DOHH2 (cell line): ENCODE measurements at regions not wholly inside any gene's neighbourhood (a gene's known extent, or its start where the extent isn't known, plus 50 kb on each side); places are given as distances from the start of the nearest gene placed in this dataset.

ENCODE experiments used
- EZH2phosphoT487 ChIP-seq: fragments of 200-600 bp; sonication (generic); IDR thresholded peaks from 2 replicates; pipeline ENCODE4 v1.6.1; 2017; ENCODE audit warnings: borderline replicate concordance, mild to moderate bottlenecking, antibody characterized with exemption, low read length, moderate library complexity, mixed read lengths
- TF ChIP-seq, protein P1 (sequence below): fragments of 200-600 bp; sonication (generic); IDR thresholded peaks from one replicate; pipeline ENCODE4 v1.5.1; 2014; ENCODE audit warnings: antibody characterized with exemption, mild to moderate bottlenecking, low read depth, low read length; ENCODE audit not compliant: poor library complexity, severe bottlenecking

DNA sequence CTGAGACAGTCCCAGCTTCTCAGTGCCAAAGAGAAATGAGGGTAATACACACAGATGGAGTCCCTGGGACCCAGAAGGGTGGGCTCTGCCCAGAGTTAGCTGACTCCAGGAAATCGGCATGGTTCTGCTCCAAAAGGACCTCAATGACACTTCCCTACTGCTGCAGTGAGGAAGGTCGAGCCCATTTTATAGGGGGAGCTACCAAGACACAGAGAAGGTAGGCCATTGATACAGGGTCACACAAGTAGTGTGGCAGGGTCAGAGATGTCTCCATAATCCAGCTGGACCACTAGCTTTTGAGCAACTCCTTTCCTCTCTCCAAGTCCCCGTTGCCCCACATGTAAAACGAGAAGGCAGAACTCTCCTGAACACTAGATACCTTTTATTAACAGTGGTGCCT is 276.9 kb downstream of the MYCN start:
- TF ChIP-seq, protein P1, sequence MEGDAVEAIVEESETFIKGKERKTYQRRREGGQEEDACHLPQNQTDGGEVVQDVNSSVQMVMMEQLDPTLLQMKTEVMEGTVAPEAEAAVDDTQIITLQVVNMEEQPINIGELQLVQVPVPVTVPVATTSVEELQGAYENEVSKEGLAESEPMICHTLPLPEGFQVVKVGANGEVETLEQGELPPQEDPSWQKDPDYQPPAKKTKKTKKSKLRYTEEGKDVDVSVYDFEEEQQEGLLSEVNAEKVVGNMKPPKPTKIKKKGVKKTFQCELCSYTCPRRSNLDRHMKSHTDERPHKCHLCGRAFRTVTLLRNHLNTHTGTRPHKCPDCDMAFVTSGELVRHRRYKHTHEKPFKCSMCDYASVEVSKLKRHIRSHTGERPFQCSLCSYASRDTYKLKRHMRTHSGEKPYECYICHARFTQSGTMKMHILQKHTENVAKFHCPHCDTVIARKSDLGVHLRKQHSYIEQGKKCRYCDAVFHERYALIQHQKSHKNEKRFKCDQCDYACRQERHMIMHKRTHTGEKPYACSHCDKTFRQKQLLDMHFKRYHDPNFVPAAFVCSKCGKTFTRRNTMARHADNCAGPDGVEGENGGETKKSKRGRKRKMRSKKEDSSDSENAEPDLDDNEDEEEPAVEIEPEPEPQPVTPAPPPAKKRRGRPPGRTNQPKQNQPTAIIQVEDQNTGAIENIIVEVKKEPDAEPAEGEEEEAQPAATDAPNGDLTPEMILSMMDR = no peak
- TF ChIP-seq EZH2phosphoT487 = no peak
